Hepatocyte (in vitro differentiated cells): ENCODE measurements at regions not wholly inside any gene's neighbourhood (a gene's known extent, or its start where the extent isn't known, plus 50 kb on each side); places are given as distances from the start of the nearest gene placed in this dataset.

Experiments used
- DNase-seq: peaks from one replicate; pipeline ENCODE4 v3.0.0-alpha.2; 2016; ENCODE audit warnings: low spot score
- H2AFZ ChIP-seq: fragments of 200-600 bp; sonication (generic); 2 replicates; pipeline ENCODE4 v1.6.0; 2016; ENCODE audit warnings: antibody characterized with exemption, mild to moderate bottlenecking
- H3K27ac ChIP-seq: fragments of 200-600 bp; sonication (generic); 2 replicates; pipeline ENCODE4 v1.5.1; 2016; ENCODE audit warnings: mild to moderate bottlenecking
- H3K27me3 ChIP-seq: fragments of 200-600 bp; sonication (generic); 2 replicates; pipeline ENCODE4 v1.6.1; 2016
- H3K36me3 ChIP-seq: fragments of 200-600 bp; sonication (generic); replicated peaks from 2 replicates; pipeline ENCODE4 v1.5.1; 2016; ENCODE audit warnings: low read depth; ENCODE audit not compliant: insufficient read depth
- H3K4me1 ChIP-seq: fragments of 200-600 bp; sonication (generic); 2 replicates; pipeline ENCODE4 v1.5.1; 2016; ENCODE audit warnings: mild to moderate bottlenecking, moderate library complexity; ENCODE audit not compliant: insufficient read depth
- H3K4me2 ChIP-seq: fragments of 200-600 bp; sonication (generic); 2 replicates; pipeline ENCODE4 v1.6.0; 2016
- H3K4me3 ChIP-seq: fragments of 200-600 bp; sonication (generic); 2 replicates; pipeline ENCODE4 v1.5.1; 2016; ENCODE audit warnings: mild to moderate bottlenecking
- H3K79me2 ChIP-seq: fragments of 200-600 bp; sonication (generic); 2 replicates; pipeline ENCODE4 v1.6.0; 2017; ENCODE audit warnings: mild to moderate bottlenecking
- H3K9me2 ChIP-seq: fragments of 200-600 bp; sonication (generic); replicated peaks from 2 replicates; pipeline ENCODE4 v1.6.0; 2017; ENCODE audit warnings: mild to moderate bottlenecking; ENCODE audit not compliant: insufficient read depth
- H3K9me3 ChIP-seq: fragments of 200-600 bp; sonication (generic); 2 replicates; pipeline ENCODE4 v1.5.1; 2016; ENCODE audit warnings: low read depth, mild to moderate bottlenecking
- H4K20me1 ChIP-seq: fragments of 200-600 bp; sonication (generic); 2 replicates; pipeline ENCODE4 v1.6.0; 2016; ENCODE audit warnings: mild to moderate bottlenecking; ENCODE audit not compliant: insufficient read depth, poor library complexity, severe bottlenecking
- EZH2 ChIP-seq: fragments of 200-600 bp; sonication (generic); IDR thresholded peaks from 2 replicates; pipeline ENCODE4 v1.6.1; 2016; ENCODE audit warnings: antibody characterized with exemption, mild to moderate bottlenecking, borderline replicate concordance
- EZH2phosphoT487 ChIP-seq: fragments of 200-600 bp; sonication (generic); IDR thresholded peaks from one replicate; pipeline ENCODE4 v1.6.1; 2018; ENCODE audit warnings: antibody characterized with exemption, mild to moderate bottlenecking, low read depth, moderate library complexity; ENCODE audit not compliant: unreplicated experiment, severe bottlenecking
- WGBS: methylation state at CpG from one replicate; pipeline ENCODE4 v1.1.6; 2016; ENCODE audit warnings: low lambda C conversion rate; ENCODE audit errors: missing lambda C conversion rate; 5-methylcytosine and 5-hydroxymethylcytosine counted together
- TF ChIP-seq, protein P1 (sequence below): fragments of 200-600 bp; sonication (generic); IDR thresholded peaks from 2 replicates; pipeline ENCODE4 v1.5.1; 2016; ENCODE audit warnings: antibody characterized with exemption, mild to moderate bottlenecking; ENCODE audit not compliant: poor library complexity

DNA sequence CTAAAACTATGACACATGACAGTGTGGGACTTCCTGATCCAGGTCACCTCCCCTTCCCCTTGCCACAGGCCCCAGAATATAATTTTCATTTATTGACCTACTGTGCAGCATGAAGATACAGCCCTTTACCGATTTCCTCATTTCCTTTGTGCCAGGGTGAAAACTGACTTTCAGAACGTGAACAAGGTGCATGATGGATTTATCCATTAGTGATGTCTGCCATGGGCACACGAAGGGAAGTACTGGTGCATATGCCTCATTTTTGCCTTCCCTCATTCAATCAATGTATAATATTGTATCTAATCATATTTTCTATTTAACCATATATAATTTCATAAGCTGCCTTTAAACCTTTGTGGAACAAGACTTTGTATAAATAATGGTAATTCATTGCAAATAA, 144.4 kb upstream of the WNT4 start:
- WGBS = 93% methylated on average over 3 of the region's 3 CpGs
- Histone ChIP-seq H3K9me2 (no peaks in the 10 kb centered on the region), H3K4me1 (peaks cover 8% of the 10 kb centered on the region), H3K27me3 (no peaks in the 10 kb centered on the region), H3K4me3 (no peak overlapping the region), H3K27ac (no peak overlapping the region), H3K4me2 (no peak overlapping the region), H2AFZ (no peak overlapping the region), H3K36me3 (no peaks in the 10 kb centered on the region), H3K79me2 (no peaks in the 10 kb centered on the region), H3K9me3 (no peaks in the 10 kb centered on the region), H4K20me1 (no peaks in the 10 kb centered on the region)
- no peak for DNase-seq
- no peak for TF ChIP-seq EZH2
- no peak for TF ChIP-seq EZH2phosphoT487
- TF ChIP-seq, protein P1, sequence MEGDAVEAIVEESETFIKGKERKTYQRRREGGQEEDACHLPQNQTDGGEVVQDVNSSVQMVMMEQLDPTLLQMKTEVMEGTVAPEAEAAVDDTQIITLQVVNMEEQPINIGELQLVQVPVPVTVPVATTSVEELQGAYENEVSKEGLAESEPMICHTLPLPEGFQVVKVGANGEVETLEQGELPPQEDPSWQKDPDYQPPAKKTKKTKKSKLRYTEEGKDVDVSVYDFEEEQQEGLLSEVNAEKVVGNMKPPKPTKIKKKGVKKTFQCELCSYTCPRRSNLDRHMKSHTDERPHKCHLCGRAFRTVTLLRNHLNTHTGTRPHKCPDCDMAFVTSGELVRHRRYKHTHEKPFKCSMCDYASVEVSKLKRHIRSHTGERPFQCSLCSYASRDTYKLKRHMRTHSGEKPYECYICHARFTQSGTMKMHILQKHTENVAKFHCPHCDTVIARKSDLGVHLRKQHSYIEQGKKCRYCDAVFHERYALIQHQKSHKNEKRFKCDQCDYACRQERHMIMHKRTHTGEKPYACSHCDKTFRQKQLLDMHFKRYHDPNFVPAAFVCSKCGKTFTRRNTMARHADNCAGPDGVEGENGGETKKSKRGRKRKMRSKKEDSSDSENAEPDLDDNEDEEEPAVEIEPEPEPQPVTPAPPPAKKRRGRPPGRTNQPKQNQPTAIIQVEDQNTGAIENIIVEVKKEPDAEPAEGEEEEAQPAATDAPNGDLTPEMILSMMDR = no peak

DNA sequence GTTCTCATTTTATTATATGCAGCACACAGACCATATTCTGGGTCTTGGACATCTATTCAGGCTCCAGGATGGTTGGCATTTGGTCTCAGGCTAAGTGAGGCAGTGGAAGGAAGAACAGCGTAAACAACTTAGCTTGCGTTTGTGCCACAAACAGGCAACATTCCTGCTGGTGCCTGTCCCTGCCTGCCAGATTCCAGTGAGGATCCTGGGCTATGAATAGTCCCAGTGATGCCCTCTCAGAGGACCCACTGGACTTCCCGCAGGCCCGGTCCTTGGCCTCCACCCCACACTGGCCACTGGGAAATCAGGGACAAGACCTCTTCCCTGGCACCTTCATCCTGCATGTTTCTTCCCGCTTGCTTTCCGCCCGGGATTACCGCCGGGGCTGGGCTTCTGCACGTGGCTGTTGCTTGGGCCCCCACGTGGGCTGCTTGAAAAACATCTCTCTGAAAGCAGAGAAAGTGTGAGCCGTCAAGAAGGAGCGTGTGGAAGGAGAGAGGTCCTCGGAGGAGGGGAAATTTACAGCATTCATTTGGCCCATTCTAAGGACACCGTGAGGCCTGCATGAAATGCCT, 145.1 kb upstream of the WNT4 start:
- H3K36me3 ChIP-seq = no peaks in the 10 kb centered on the region
- no peak overlapping the region for H3K4me2 ChIP-seq
- H3K27ac ChIP-seq = no peak overlapping the region
- 67% methylated on average over 15 of the region's 15 CpGs for WGBS
- no peaks in the 10 kb centered on the region for H3K9me3 ChIP-seq
- H3K79me2 ChIP-seq = no peaks in the 10 kb centered on the region
- peaks cover 8% of the 10 kb centered on the region for H3K4me1 ChIP-seq
- no peaks in the 10 kb centered on the region for H3K9me2 ChIP-seq
- TF ChIP-seq EZH2 = no peak
- H2AFZ ChIP-seq = no peak overlapping the region
- DNase-seq = no peak
- no peak overlapping the region for H3K4me3 ChIP-seq
- no peaks in the 10 kb centered on the region for H4K20me1 ChIP-seq
- no peaks in the 10 kb centered on the region for H3K27me3 ChIP-seq

DNA sequence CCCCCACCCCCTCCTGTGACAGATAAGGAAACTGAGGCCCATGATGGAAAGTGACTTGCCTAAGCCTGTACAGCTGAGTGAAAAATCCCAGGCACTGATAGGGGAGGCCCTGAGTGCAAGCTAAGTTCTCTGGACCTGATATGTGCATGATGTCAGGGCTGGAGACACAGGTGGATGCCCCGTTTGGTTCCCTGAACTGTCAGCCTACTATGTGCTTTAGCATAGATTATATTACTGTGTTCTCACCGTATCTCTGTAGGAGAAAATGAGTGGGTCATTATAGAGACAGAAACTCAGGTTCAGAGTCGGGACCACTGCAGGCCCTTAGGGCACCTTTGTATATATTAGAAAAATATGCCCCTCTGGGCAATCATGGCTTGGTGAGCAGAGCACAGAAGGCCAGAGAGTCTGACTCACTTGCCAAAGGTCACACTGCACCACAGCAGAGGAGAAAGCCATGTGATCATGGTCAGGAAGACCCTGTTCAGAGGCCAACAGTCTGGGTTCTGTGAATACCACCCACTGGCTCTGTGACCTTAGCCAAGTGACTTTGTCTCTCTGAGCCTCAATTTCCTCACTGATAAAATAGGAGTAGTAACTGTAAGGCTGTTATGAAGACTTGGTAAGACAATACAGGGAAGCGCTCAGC, 145.8 kb upstream of the WNT4 start:
- Histone ChIP-seq H3K4me2 (no peak overlapping the region), H2AFZ (no peak overlapping the region), H3K79me2 (no peaks in the 10 kb centered on the region), H3K9me3 (no peaks in the 10 kb centered on the region), H3K36me3 (no peaks in the 10 kb centered on the region), H3K9me2 (no peaks in the 10 kb centered on the region), H3K4me1 (peaks cover 8% of the 10 kb centered on the region), H3K4me3 (no peak overlapping the region), H4K20me1 (no peaks in the 10 kb centered on the region), H3K27ac (no peak overlapping the region), H3K27me3 (no peaks in the 10 kb centered on the region)
- 81% methylated on average over 4 of the region's 4 CpGs for WGBS
- no peak for DNase-seq
- TF ChIP-seq EZH2phosphoT487 (no peak), EZH2 (no peak)
- TF ChIP-seq, protein P1 = no peak

DNA sequence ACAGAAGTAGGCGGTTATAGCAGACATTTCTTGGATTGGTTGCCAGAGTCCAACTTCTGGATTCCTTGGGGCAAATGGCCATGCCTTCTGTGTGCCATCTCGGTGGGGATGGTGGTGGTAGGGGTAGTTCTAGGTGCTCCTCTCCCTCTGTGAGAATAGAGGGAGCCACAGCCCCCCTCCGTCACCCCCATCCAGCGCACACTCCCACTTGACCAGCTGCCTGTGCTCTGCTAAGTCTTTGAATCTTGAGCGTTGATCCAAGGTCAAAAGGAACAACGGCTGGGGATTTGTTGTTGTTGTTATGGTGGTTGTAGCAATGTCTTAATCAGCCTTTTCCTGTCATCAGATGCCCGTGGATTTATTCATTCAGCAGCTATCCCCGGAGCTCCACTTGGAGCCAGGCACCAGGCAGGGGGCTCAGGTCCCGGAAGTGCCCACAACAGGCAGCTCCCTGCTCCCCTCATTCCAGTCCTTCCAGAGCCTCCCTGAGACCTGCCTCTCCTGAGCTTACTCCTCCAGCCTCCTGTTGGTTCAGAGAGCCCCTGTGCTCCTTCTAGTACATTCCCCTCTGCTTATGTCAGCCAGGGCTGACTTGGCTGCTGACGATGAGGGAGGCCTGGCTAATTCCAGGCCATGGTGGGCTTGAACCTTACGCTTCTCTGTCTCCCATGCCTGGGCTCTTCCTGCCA, 146.6 kb upstream of the WNT4 start:
- H3K4me3 ChIP-seq = no peak overlapping the region
- no peaks in the 10 kb centered on the region for H3K9me3 ChIP-seq
- TF ChIP-seq EZH2phosphoT487 (no peak), EZH2 (no peak)
- TF ChIP-seq, protein P1 = no peak
- no peak overlapping the region for H3K4me2 ChIP-seq
- no peaks in the 10 kb centered on the region for H3K9me2 ChIP-seq
- H2AFZ ChIP-seq = no peak overlapping the region
- H3K79me2 ChIP-seq = no peaks in the 10 kb centered on the region
- H3K36me3 ChIP-seq = no peaks in the 10 kb centered on the region
- H3K27me3 ChIP-seq = no peaks in the 10 kb centered on the region
- H3K4me1 ChIP-seq = peaks cover 8% of the 10 kb centered on the region
- WGBS = 80% methylated on average over 11 of the region's 11 CpGs
- H3K27ac ChIP-seq = no peak overlapping the region
- H4K20me1 ChIP-seq = no peaks in the 10 kb centered on the region
- DNase-seq = peak; percentile 52
